ENCODE measurements at regions not wholly inside any gene's neighbourhood (a gene's known extent, or its start where the extent isn't known, plus 50 kb on each side); places are given as distances from the start of the nearest gene placed in this dataset.

GRCh38 chr7:41466760-41467384, 236.0 kb downstream of the INHBA start:
- TF ChIP-seq EZH2 (IDR thresholded peaks at IDR 0.05; ENCODE audit: borderline replicate concordance, low read length) (no peak), CTCF (conservative IDR thresholded peaks at IDR 0.05 in 1 of 2, IDR thresholded peaks at IDR 0.05 in 1 of 2; ENCODE audit: extremely low read depth in 1 of 2, insufficient read depth in 1 of 2, low read depth in 1 of 2, low read length in 2 of 2) (no peak)
